Stimulated activated naive CD8-positive, alpha-beta T cell treated with anti-CD3 and anti-CD28 coated beads, Interleukin-15, Interleukin-2, amounts not matched to agents 100 ng/mL and 50 ng/mL, for 24 hours (primary cell): ENCODE measurements at regions not wholly inside any gene's neighbourhood (a gene's known extent, or its start where the extent isn't known, plus 50 kb on each side); places are given as distances from the start of the nearest gene placed in this dataset.
"Not testable (repeated sequence)": the region's sequence is repeated elsewhere in the genome, so short reads cannot be mapped to it uniquely, and the experiment has no call there.

Source experiments
- H3K27ac Mint-ChIP-seq: one replicate; pipeline ENCODE4 v1.8.0; 2021; ENCODE audit warnings: mild to moderate bottlenecking, mixed read lengths
- H3K27me3 Mint-ChIP-seq: one replicate; pipeline ENCODE4 v1.8.0; 2021; ENCODE audit warnings: mixed read lengths
- H3K36me3 Mint-ChIP-seq: one replicate; pipeline ENCODE4 v1.8.0; 2021; ENCODE audit warnings: low read depth, mixed read lengths
- H3K4me1 Mint-ChIP-seq: one replicate; pipeline ENCODE4 v1.8.0; 2021; ENCODE audit warnings: low read depth, mixed read lengths
- H3K4me3 Mint-ChIP-seq: one replicate; pipeline ENCODE4 v1.8.0; 2021; ENCODE audit warnings: mild to moderate bottlenecking, mixed read lengths
- H3K9me3 Mint-ChIP-seq: one replicate; pipeline ENCODE4 v1.8.0; 2021; ENCODE audit warnings: mixed read lengths

GRCh38 chr20:4635781-4636180, 50.5 kb upstream of the PRNP start:
- H3K4me1 Mint-ChIP-seq, result no peaks in the 10 kb centered on the region
- no peak overlapping the region for H3K4me3 Mint-ChIP-seq

GRCh38 chr20:4635342-4635741, 50.9 kb upstream of the PRNP start:
- no peaks in the 10 kb centered on the region for H3K9me3 Mint-ChIP-seq
- H3K27ac Mint-ChIP-seq, result no peak overlapping the region
- no peaks in the 10 kb centered on the region for H3K36me3 Mint-ChIP-seq
- no peaks in the 10 kb centered on the region for H3K4me1 Mint-ChIP-seq
- H3K27me3 Mint-ChIP-seq, result peaks cover 3% of the 10 kb centered on the region
- no peak overlapping the region for H3K4me3 Mint-ChIP-seq

More at GRCh38 chr20:4635781-4636180, 50.5 kb upstream of the PRNP start:
- peaks cover 3% of the 10 kb centered on the region for H3K27me3 Mint-ChIP-seq
- H3K27ac Mint-ChIP-seq, result no peak overlapping the region
- no peaks in the 10 kb centered on the region for H3K36me3 Mint-ChIP-seq
- H3K9me3 Mint-ChIP-seq, result no peaks in the 10 kb centered on the region

DNA sequence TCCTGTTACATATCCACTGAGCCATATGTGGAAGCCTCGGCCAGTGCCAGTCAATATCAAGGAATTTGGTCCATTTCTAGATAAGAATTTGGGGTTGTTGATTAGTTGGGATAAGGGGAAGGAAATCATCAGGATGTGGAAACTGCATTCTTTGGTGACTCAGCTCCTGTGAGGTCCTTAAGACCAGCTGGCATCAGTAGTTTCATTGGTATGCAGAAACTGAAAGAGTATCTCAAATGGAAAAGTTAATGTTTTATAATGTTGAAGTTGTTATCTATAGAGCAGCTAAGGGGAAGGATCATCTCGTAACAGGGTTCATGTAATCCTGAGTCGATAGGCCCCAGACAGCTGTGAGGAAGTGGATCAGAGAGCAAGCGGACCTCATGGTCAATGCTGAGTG, 52.5 kb upstream of the PRNP start:
- no peaks in the 10 kb centered on the region for H3K9me3 Mint-ChIP-seq
- H3K4me3 Mint-ChIP-seq, result no peak overlapping the region
- H3K4me1 Mint-ChIP-seq, result no peaks in the 10 kb centered on the region
- H3K36me3 Mint-ChIP-seq, result no peaks in the 10 kb centered on the region
- no peaks in the 10 kb centered on the region for H3K27me3 Mint-ChIP-seq
- H3K27ac Mint-ChIP-seq, result no peak overlapping the region

GRCh38 chr20:4633379-4633778, 52.9 kb upstream of the PRNP start:
- no peaks in the 10 kb centered on the region for H3K36me3 Mint-ChIP-seq
- H3K27me3 Mint-ChIP-seq, result no peaks in the 10 kb centered on the region
- no peaks in the 10 kb centered on the region for H3K9me3 Mint-ChIP-seq
- H3K27ac Mint-ChIP-seq, result no peak overlapping the region
- H3K4me1 Mint-ChIP-seq, result no peaks in the 10 kb centered on the region
- H3K4me3 Mint-ChIP-seq, result no peak overlapping the region

- H3K27me3 Mint-ChIP-seq, result no peaks in the 10 kb centered on the region
- no peak overlapping the region for H3K4me3 Mint-ChIP-seq
- H3K36me3 Mint-ChIP-seq, result no peaks in the 10 kb centered on the region
- H3K27ac Mint-ChIP-seq, result no peak overlapping the region
- no peaks in the 10 kb centered on the region for H3K9me3 Mint-ChIP-seq
- no peaks in the 10 kb centered on the region for H3K4me1 Mint-ChIP-seq
Observed at GRCh38 chr20:4632876-4633275, 53.4 kb upstream of the PRNP start.

- no peak overlapping the region for H3K4me3 Mint-ChIP-seq
- H3K4me1 Mint-ChIP-seq, result no peaks in the 10 kb centered on the region
- peaks cover 16% of the 10 kb centered on the region for H3K27me3 Mint-ChIP-seq
- H3K9me3 Mint-ChIP-seq, result peaks cover 5% of the 10 kb centered on the region
- H3K36me3 Mint-ChIP-seq, result no peaks in the 10 kb centered on the region
- H3K27ac Mint-ChIP-seq, result no peak overlapping the region
Observed at GRCh38 chr20:4626228-4626627, 60.0 kb upstream of the PRNP start.

DNA sequence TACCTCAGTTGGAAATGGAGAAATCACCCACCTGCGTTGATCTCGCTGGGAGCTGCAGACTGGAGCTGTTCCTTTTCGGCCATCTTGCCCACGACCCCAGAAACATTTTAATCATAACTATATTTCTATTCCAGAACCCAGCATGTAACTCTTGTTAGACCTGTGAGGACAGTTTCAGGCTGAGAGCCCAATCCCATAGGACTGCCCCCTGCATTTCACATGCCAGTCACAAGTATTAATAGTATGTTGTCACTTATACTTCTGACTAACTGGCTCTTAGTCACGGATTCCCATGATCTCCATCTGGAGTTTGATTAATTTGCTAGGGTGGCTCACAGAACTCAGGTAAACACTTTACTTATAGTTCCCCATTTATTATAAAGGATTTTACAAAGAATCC, 60.6 kb upstream of the PRNP start:
- Mint-ChIP-seq H3K36me3 (no peaks in the 10 kb centered on the region), H3K4me3 (no peak overlapping the region), H3K9me3 (peaks cover 5% of the 10 kb centered on the region), H3K27ac (no peak overlapping the region), H3K4me1 (no peaks in the 10 kb centered on the region), H3K27me3 (peaks cover 16% of the 10 kb centered on the region)

GRCh38 chr20:4624675-4625336, 61.5 kb upstream of the PRNP start:
- H3K27ac Mint-ChIP-seq, H3K4me3 Mint-ChIP-seq, H3K9me3 Mint-ChIP-seq, H3K36me3 Mint-ChIP-seq, H3K4me1 Mint-ChIP-seq: not testable (repeated sequence)
- peaks cover 16% of the 10 kb centered on the region for H3K27me3 Mint-ChIP-seq

GRCh38 chr20:4619144-4619543, 67.1 kb upstream of the PRNP start:
- not testable (repeated sequence) for H3K9me3 Mint-ChIP-seq, H3K4me1 Mint-ChIP-seq, H3K36me3 Mint-ChIP-seq, H3K4me3 Mint-ChIP-seq, H3K27ac Mint-ChIP-seq
- H3K27me3 Mint-ChIP-seq, result peaks cover 16% of the 10 kb centered on the region

- H3K4me3 Mint-ChIP-seq, result no peak overlapping the region
- H3K27ac Mint-ChIP-seq, result no peak overlapping the region
- peaks cover 10% of the 10 kb centered on the region for H3K27me3 Mint-ChIP-seq
- peaks cover 9% of the 10 kb centered on the region for H3K4me1 Mint-ChIP-seq
- peaks cover 10% of the 10 kb centered on the region for H3K9me3 Mint-ChIP-seq
- H3K36me3 Mint-ChIP-seq, result no peaks in the 10 kb centered on the region
Observed at GRCh38 chr20:4617484-4617883, 68.8 kb upstream of the PRNP start.

GRCh38 chr20:4617019-4617418, 69.2 kb upstream of the PRNP start:
- H3K36me3 Mint-ChIP-seq, result no peaks in the 10 kb centered on the region
- H3K4me3 Mint-ChIP-seq, result no peak overlapping the region
- H3K27me3 Mint-ChIP-seq, result peaks cover 6% of the 10 kb centered on the region
- H3K4me1 Mint-ChIP-seq, result peaks cover 9% of the 10 kb centered on the region
- H3K9me3 Mint-ChIP-seq, result peaks cover 6% of the 10 kb centered on the region
- no peak overlapping the region for H3K27ac Mint-ChIP-seq

GRCh38 chr20:4613718-4614620, 72.3 kb upstream of the PRNP start:
- H3K27ac Mint-ChIP-seq, result no peak overlapping the region
- peaks cover under 1% of the 10 kb centered on the region for H3K9me3 Mint-ChIP-seq
- H3K36me3 Mint-ChIP-seq, result no peaks in the 10 kb centered on the region
- no peak overlapping the region for H3K4me3 Mint-ChIP-seq
- no peaks in the 10 kb centered on the region for H3K27me3 Mint-ChIP-seq
- peaks cover 9% of the 10 kb centered on the region for H3K4me1 Mint-ChIP-seq

DNA sequence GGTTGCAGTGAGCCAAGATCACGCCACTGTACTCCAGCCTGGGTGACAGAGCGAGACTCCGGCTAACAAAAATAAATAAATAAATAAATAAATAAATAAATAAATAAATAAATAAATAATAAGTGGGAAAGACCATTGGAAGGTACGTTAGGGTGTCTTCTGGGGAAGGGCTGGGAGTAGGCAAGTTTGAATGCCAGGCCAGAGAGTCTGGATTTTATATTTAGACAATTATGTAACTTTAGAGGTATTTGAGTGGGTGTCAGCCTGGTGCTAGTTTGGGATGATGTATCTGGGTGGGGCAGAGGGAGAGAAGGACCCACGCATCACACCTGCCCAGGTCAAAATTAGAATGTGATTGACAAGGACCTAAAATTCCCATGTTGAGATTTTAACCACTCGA, 73.1 kb upstream of the PRNP start:
- H3K27ac Mint-ChIP-seq, result no peak overlapping the region
- H3K36me3 Mint-ChIP-seq, result no peaks in the 10 kb centered on the region
- H3K27me3 Mint-ChIP-seq, result no peaks in the 10 kb centered on the region
- H3K9me3 Mint-ChIP-seq, result no peaks in the 10 kb centered on the region
- H3K4me1 Mint-ChIP-seq, result peaks cover 9% of the 10 kb centered on the region
- H3K4me3 Mint-ChIP-seq, result no peak overlapping the region

DNA sequence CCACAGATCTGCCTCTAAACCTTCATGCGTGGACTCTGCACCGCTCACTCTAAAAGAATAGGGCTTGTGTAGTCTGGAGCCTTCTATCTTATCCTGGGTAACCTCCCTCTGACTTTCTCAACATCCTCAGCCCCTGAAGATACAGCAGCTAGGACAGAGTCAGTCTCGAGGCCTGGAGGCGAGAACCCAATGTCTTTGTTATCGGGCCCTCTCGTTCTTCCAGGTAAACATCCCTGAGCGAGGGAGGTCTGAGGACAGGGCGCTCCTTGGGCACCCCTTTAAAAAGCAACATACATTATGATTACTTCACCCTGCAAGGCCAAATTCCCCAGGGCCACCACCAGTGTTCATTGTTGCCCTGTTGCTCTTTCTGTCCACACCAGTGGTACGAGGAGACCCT, 75.4 kb upstream of the PRNP start:
- Mint-ChIP-seq H3K4me3 (no peak overlapping the region), H3K9me3 (no peaks in the 10 kb centered on the region), H3K4me1 (peaks cover 14% of the 10 kb centered on the region), H3K27me3 (no peaks in the 10 kb centered on the region), H3K27ac (no peak overlapping the region), H3K36me3 (no peaks in the 10 kb centered on the region)

DNA sequence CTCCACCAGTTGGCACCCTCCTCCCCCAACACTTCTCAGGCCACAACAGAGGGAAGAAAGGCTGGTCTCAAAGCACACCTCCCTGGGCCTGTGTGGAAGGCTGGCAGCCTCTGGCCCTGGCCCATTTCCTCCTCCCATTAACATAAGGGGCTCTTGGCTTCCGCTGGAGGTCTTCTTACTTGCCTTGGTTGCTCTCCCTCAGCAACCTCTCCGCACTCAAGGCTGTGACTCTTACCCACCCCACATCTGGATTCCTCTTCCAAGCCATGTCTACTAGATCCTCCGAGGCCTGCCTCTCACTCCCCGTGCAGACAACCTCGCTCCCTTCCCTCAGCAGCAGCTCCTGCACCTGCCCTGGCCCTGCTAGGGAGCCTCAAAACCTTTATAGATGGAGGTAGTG, 76.7 kb upstream of the PRNP start:
- no peaks in the 10 kb centered on the region for H3K36me3 Mint-ChIP-seq
- no peak overlapping the region for H3K4me3 Mint-ChIP-seq
- peaks cover 13% of the 10 kb centered on the region for H3K4me1 Mint-ChIP-seq
- peaks cover 4% of the 10 kb centered on the region for H3K27me3 Mint-ChIP-seq
- H3K27ac Mint-ChIP-seq, result no peak overlapping the region
- no peaks in the 10 kb centered on the region for H3K9me3 Mint-ChIP-seq
